Vagina (tissue), 2 donors: ENCODE measurements at regions not wholly inside any gene's neighbourhood (a gene's known extent, or its start where the extent isn't known, plus 50 kb on each side); places are given as distances from the start of the nearest gene placed in this dataset.

Experiments
- CTCF ChIP-seq, 3 experiments: fragments of 450-650 bp in 2 of 3; fragments of 200-600 bp in 1 of 3; sonication (generic) in 1 of 3; IDR thresholded peaks; one replicate each; pipeline ENCODE4 v1.5.1; 2017 to 2019; ENCODE audit warnings: antibody characterized with exemption in 3 of 3, mild to moderate bottlenecking in 2 of 3, moderate library complexity in 2 of 3
- POLR2A ChIP-seq, 2 donors: fragments of 450-650 bp; IDR thresholded peaks; one replicate each; pipeline ENCODE4 v1.6.1; 2017; ENCODE audit warnings: antibody characterized with exemption in 2 of 2, mild to moderate bottlenecking in 2 of 2, moderate library complexity in 2 of 2
- POLR2AphosphoS5 ChIP-seq, 2 donors: sonication (generic); formaldehyde crosslinking; IDR thresholded peaks; one replicate each; pipeline ENCODE4 v1.9.0; 2017; ENCODE audit warnings: antibody characterized with exemption in 2 of 2, mild to moderate bottlenecking in 2 of 2, low read depth in 1 of 2; ENCODE audit not compliant: insufficient read depth in 1 of 2

GRCh38 chr5:126332326-126332725 lies 90.9 kb upstream of the GRAMD2B start:
- TF ChIP-seq POLR2A (IDR thresholded peaks at IDR 0.05) (no peak), CTCF (IDR thresholded peaks at IDR 0.05) (no peak), POLR2AphosphoS5 (IDR thresholded peaks at IDR 0.05; ENCODE audit: insufficient read depth in 1 of 2, low read depth in 1 of 2) (no peak)
